C4-2B (cell line): ENCODE measurements at regions not wholly inside any gene's neighbourhood (a gene's known extent, or its start where the extent isn't known, plus 50 kb on each side); places are given as distances from the start of the nearest gene placed in this dataset.

Source experiments
- ZFX ChIP-seq: fragments of 450-650 bp; IDR thresholded peaks from 2 replicates; pipeline ENCODE4 v1.6.1; 2017
- TF ChIP-seq, protein P1 (sequence below): fragments of 450-650 bp; conservative IDR thresholded peaks from 2 replicates; pipeline ENCODE4 v1.5.1; 2017; ENCODE audit warnings: mild to moderate bottlenecking

DNA sequence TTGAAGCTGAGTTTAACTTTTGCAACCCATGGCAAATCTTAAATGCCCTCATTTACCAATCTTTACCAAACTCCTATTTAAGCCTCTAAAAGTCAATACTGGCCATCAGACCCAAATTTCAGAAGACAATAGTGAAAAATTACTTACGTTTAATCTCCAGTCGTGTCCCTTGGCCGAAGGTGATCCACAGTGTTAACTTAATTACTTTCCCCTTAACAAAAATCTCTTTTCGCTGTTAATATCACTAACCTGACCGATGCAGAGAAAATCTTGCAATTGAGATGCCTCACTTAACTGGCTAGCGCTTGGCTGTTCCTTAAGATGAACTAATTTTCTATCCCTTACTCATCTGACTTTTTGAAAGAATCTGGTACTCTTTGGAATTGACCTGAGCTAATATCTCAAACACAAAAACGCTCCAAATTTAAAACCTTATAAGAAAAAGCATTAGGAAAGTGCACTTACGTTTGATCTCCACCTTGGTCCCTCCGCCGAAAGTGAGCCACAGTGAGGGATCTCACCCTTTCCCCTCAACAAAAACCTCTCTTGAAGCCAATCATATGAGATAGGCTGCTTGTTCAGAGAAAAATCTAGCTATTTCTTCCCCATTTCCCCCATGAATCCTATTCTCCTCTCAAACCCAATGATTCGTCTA lies 169.1 kb downstream of the RPIA start:
- TF ChIP-seq, protein P1, sequence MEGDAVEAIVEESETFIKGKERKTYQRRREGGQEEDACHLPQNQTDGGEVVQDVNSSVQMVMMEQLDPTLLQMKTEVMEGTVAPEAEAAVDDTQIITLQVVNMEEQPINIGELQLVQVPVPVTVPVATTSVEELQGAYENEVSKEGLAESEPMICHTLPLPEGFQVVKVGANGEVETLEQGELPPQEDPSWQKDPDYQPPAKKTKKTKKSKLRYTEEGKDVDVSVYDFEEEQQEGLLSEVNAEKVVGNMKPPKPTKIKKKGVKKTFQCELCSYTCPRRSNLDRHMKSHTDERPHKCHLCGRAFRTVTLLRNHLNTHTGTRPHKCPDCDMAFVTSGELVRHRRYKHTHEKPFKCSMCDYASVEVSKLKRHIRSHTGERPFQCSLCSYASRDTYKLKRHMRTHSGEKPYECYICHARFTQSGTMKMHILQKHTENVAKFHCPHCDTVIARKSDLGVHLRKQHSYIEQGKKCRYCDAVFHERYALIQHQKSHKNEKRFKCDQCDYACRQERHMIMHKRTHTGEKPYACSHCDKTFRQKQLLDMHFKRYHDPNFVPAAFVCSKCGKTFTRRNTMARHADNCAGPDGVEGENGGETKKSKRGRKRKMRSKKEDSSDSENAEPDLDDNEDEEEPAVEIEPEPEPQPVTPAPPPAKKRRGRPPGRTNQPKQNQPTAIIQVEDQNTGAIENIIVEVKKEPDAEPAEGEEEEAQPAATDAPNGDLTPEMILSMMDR = no peak
- no peak for TF ChIP-seq ZFX
